ENCODE measurements at regions not wholly inside any gene's neighbourhood (a gene's known extent, or its start where the extent isn't known, plus 50 kb on each side); places are given as distances from the start of the nearest gene placed in this dataset.
"Not testable (repeated sequence)": the region's sequence is repeated elsewhere in the genome, so short reads cannot be mapped to it uniquely, and the experiment has no call there.

DNA sequence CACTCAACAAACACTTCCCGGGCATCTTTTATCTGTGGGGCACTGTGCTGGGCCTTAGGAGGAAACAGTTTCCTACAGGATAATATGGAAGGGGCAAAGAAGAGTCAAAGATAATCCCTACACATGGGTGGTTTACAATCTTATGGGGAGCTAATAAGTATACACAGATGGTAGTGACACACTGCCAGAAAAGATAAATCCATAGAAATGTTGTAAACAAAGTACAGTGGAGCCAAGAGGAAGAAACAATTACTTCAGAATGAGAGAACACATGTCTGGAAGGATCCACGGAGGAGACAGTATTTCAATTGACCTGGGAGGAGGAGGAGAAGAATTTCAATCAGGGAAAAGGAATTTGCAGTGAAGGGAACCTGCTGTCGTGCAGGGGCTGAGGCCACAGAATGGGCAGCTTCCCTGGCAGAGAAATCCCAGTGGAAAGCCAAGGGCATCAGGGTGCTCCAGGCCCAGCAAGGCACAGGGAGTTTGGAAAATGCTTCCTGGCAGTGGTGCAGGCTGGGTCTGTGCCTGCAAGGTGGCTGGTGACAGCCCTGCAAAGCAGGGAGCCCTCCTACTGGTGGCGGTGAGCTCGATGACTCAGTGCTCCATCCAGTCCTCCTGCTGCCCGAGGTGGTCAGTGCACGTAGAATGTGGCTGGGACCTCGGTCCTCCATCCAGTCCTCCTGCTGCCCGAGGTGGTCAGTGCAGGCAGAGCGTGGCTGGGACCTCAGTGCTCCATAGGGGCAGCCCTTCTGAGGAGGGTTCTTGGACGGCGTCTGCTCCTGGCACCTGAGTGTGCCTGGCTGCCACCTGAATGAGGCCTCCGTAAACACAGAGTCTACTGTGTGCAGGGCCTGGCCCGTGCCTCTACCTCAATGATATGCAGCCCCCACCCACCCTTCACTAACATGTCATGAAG, 444.3 kb upstream of the B3GAT1 start:
- no peaks in the 10 kb centered on the region for H3K4me1 Mint-ChIP-seq
- H3K27me3 Mint-ChIP-seq, result peaks cover 53% of the 10 kb centered on the region
- ATAC-seq (no peak), DNase-seq (no peak)
- H3K4me3 Mint-ChIP-seq, result no peak overlapping the region
- no peak overlapping the region for H3K27ac Mint-ChIP-seq
- no peaks in the 10 kb centered on the region for H3K9me3 ChIP-seq (ENCODE audit: control insufficient read depth, low read length, poor library complexity, severe bottlenecking)
- H3K36me3 Mint-ChIP-seq (ENCODE audit: low read depth), result no peaks in the 10 kb centered on the region

DNA sequence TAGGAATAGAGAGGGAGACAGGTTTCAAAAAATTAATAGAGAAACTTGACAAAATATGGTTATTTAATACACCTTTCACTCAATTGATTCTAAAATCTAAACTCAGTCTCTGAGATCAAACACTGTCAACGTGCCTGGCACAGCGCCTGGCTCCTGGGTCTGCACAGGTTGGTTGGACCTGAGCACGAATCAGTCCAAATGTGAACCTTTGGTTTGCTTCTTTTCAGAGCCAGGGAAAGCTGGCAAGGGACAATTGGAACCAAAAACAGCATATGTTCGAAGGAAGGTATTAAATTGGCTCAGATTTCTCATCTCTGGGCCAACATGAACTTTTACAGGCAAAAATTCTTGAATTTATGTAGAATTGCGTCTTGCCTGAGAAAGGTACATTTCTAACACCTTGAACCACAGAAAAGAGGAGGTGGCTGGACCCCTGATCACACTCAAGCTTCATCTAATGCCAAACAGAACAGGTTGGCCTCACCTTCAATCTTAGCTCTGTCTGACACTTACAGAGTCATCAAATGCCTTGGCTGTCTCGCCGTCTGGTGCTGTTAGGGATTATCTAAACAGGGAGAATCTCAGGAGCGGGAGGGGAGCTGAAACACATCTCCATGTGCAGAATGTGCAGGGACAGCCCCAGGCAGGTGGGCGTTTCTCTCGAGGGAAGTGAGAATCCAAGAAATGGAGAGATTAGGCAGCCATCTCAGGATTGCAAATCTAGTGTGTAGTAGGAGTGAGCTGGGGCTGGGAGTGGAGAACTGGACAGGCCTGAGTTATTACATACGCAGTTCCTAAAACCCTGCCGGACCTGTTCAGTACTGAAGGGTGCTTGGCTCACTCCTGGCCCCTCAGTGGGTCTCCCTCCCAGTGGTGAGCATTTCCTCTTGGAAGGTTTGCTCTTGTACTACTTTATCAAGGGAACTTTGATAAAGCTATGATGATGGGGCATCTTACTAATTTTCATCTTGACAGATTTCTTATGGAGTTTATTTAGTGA, 442.2 kb upstream of the B3GAT1 start:
- Mint-ChIP-seq H3K27ac (no peak overlapping the region), H3K27me3 (peaks cover 49% of the 10 kb centered on the region), H3K36me3 (ENCODE audit: low read depth) (no peaks in the 10 kb centered on the region), H3K4me3 (no peak overlapping the region), H3K4me1 (no peaks in the 10 kb centered on the region)
- no peak for DNase-seq
- H3K9me3 ChIP-seq (ENCODE audit: control insufficient read depth, low read length, poor library complexity, severe bottlenecking), result no peaks in the 10 kb centered on the region
- ATAC-seq, result no peak

DNA sequence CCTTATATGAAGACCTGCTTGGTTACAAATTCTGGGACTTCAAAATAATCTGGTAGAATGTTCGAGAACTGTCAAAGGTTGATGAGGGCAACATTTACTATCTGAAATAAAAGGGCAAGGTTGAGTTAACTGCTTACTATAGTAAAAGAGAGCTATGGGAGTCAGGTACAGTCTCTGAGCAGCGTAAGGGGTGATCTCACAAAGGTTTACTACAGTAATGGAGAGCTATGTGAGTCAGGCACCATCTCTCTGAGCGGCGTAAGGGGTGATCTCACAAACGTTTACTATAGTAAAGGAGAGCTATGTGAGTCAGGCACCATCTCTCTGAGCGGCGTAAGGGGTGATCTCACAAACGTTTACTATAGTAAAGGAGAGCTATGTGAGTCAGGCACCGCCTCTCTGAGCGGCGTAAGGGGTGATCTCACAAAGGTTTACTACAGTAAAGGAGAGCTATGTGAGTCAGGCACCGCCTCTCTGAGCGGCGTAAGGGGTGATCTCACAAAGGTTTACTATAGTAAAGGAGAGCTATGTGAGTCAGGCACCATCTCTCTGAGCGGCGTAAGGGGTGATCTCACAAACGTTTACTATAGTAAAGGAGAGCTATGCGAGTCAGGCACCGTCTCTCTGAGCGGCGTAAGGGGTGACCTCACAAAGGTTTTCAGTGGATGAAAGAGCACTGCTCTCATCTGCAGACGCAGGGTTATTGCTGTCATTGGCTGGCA, 439.6 kb upstream of the B3GAT1 start:
- DNase-seq; H3K27ac Mint-ChIP-seq; H3K4me3 Mint-ChIP-seq; H3K9me3 ChIP-seq (ENCODE audit: control insufficient read depth, low read length, poor library complexity, severe bottlenecking); H3K36me3 Mint-ChIP-seq (ENCODE audit: low read depth); ATAC-seq; H3K4me1 Mint-ChIP-seq: not testable (repeated sequence)
- H3K27me3 Mint-ChIP-seq, result peaks cover 45% of the 10 kb centered on the region

DNA sequence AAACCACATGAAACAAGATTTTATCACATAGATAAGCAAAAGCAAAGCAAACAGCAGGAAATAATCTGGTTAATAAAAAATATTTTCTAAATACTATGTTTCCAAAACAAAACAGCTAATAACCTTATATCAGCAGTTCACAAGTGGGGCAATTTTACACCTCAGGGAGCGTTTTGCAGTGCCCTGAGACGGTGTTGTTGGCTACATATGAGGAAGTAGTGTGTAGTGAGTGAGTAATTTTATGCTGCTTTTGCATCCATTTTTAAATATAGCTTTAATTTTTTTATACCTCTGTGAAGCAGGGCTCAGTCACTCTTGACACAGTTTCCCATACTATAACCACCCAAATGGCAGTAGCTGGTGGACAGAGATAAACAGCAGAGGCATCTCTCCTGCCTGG, 438.5 kb upstream of the B3GAT1 start:
- Mint-ChIP-seq H3K27me3 (peaks cover 38% of the 10 kb centered on the region), H3K4me1 (no peaks in the 10 kb centered on the region), H3K36me3 (ENCODE audit: low read depth) (no peaks in the 10 kb centered on the region), H3K4me3 (no peak overlapping the region), H3K27ac (no peak overlapping the region)
- DNase-seq, result no peak
- no peaks in the 10 kb centered on the region for H3K9me3 ChIP-seq (ENCODE audit: control insufficient read depth, low read length, poor library complexity, severe bottlenecking)
- ATAC-seq, result no peak

DNA sequence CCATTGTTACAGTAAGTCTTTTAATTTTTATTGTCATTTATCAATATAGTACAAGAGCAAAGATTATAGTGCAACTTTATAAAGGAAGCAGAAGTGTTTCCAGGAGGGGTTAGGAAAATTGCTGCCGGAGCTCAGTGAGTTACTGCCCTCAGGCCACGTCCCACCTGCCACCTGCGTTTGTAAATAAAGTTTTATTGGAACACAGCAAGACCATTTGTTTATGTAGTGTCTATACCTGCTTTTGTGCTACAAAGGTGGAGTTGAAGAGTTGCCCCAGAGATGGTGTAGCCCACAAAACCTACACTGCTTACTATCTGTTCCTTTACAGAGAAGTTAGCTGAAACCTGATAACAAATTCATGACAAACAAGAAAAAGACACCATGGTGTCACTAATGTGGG, 437.8 kb upstream of the B3GAT1 start:
- H3K4me3 Mint-ChIP-seq, result no peak overlapping the region
- DNase-seq, result no peak
- H3K27ac Mint-ChIP-seq, result no peak overlapping the region
- no peaks in the 10 kb centered on the region for H3K36me3 Mint-ChIP-seq (ENCODE audit: low read depth)
- peaks cover 40% of the 10 kb centered on the region for H3K27me3 Mint-ChIP-seq
- H3K9me3 ChIP-seq (ENCODE audit: control insufficient read depth, low read length, poor library complexity, severe bottlenecking), result no peaks in the 10 kb centered on the region
- ATAC-seq, result no peak
- no peaks in the 10 kb centered on the region for H3K4me1 Mint-ChIP-seq

DNA sequence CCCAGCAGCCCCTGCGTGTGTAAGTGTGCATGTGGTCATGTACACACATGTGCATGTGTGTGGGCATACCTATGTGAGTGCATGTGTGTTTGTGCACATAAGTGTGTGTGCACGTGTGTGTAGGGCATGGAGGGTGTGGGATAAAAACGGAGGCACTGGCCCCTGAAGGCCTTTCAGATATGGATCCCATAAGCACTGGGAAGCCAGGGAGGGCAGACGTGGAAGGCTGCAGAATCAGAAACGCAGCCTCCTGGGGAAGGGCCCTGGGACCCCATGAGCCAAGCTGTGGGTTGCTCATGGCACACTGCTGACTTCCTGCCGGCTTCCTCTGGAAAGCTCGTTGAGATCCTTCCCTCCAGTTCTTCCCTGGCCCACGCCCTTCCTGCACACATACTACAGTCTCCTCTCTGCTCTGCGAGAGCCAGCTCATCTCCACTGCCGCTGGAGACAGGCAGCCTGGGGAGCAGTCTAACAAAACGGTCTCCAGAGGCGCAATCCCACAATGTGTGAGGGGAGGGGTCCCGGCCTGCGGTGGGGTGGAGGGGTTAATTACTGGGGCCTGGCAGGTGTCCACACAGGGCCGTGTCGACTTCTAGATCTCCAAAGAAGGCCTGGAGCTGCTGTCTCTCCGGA, 435.2 kb upstream of the B3GAT1 start:
- Mint-ChIP-seq H3K4me3 (no peak overlapping the region), H3K27ac (no peak overlapping the region), H3K27me3 (peaks cover 42% of the 10 kb centered on the region), H3K4me1 (no peaks in the 10 kb centered on the region), H3K36me3 (ENCODE audit: low read depth) (no peaks in the 10 kb centered on the region)
- ATAC-seq, result no peak
- no peak for DNase-seq
- H3K9me3 ChIP-seq (ENCODE audit: control insufficient read depth, low read length, poor library complexity, severe bottlenecking), result no peaks in the 10 kb centered on the region

DNA sequence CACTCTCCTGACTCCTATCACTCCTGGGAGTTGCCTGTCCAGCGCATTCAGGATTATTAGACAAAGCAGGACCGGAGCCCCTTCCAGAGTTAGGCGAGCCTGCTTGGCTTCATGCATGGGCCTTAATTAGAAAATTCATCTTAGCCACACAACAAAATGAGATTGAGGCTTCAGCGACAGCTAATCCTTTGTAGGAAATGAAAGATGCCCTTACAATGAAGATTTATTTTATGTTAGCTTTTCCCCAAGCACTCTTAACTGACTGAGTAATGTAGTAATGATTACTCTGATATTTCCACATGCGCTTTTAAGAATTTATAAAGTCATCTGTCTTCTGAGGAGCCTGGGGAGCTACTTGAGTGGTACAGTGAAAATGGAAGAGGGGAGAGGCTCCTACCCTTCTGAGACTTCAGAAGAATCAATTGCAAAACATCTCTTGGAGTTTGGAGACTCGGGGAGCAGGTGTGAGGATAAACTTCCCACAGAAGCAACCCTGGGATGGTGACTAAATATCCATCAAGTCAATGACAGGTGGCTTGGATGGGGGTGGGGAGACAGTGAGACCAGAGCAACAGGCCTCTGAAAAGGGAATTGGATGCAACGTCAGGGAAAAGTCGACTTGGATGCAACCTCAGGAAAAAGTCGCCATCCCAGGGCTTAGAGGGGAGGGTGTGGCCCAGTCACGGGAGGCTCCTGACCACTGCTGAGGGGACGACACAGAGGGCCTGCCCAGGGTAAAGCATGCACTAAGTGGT, 434.5 kb upstream of the B3GAT1 start:
- ATAC-seq, result no peak
- H3K4me3 Mint-ChIP-seq, result no peak overlapping the region
- no peaks in the 10 kb centered on the region for H3K36me3 Mint-ChIP-seq (ENCODE audit: low read depth)
- peaks cover 48% of the 10 kb centered on the region for H3K27me3 Mint-ChIP-seq
- no peaks in the 10 kb centered on the region for H3K4me1 Mint-ChIP-seq
- H3K27ac Mint-ChIP-seq, result no peak overlapping the region
- H3K9me3 ChIP-seq (ENCODE audit: control insufficient read depth, low read length, poor library complexity, severe bottlenecking), result no peaks in the 10 kb centered on the region
- no peak for DNase-seq

DNA sequence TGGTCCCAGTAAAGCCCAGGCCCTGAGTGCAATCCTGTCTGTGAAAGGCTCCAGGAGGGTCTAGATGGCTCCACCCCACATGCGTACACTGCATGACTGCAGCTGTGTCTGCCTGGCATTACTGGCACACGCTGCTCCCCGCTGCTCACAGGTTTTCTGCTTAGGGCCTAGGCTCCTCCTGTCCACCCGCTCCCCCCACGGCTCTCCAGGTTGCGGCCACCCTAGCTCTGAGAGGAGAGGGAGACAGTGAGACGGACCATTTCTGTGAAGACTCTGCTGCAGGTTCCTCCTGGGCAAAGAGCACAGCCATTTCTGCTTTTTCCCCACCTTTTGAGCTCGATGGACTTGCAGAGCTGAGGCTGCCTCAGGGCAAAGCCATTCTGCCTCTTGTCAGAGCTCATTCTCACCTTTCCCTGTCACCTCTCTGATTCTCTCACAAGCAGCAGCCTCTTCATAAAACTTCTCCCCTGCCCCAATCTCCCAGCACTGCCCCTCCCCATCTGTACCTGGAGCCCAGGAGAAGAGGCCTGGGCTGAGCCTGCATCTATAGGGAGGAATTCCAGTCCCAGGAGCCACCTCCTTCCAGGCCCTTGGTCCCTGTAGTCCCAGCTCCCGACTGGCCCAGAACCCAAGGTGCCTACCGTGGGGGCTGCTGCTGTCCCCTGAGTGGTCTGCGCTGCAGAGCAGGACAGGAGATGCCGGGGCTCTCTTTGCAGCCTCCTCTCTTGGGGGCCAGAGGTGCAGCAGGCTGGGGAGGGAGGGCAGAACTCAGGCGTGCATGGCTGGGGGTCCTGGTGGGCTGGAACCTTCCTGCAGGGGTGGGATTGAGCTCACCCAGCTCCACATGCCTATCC, 433.7 kb upstream of the B3GAT1 start:
- no peak for ATAC-seq

DNA sequence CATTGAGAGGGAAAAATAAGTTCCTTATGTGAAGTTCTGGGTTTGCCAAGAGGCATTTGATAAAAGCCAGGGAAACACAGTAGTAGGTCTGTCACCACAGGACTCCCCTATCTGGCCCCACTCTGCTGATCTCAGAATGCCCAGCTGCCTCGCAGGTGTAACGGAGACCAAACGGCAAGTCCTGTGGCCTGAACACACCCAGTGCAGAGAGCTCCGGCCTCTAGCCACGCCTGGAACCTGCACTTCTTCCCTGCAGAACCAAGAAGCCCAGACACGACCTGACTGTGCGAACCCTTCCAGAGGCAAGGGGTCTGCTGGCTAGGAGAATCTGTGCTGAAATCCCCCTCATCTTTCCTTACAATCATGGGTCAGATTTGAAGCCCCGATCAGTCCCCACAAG, 432.8 kb upstream of the B3GAT1 start:
- no peak overlapping the region for H3K4me3 Mint-ChIP-seq
- DNase-seq (no peak), ATAC-seq (no peak)
- no peak overlapping the region for H3K27ac Mint-ChIP-seq
- no peaks in the 10 kb centered on the region for H3K4me1 Mint-ChIP-seq
- H3K36me3 Mint-ChIP-seq (ENCODE audit: low read depth), result peaks cover 3% of the 10 kb centered on the region
- H3K27me3 Mint-ChIP-seq, result peaks cover 57% of the 10 kb centered on the region
- no peaks in the 10 kb centered on the region for H3K9me3 ChIP-seq (ENCODE audit: control insufficient read depth, low read length, poor library complexity, severe bottlenecking)

More for the DNA sequence above, 433.7 kb upstream of the B3GAT1 start:
- Mint-ChIP-seq H3K4me1 (no peaks in the 10 kb centered on the region), H3K36me3 (ENCODE audit: low read depth) (no peaks in the 10 kb centered on the region), H3K4me3 (no peak overlapping the region), H3K27me3 (peaks cover 56% of the 10 kb centered on the region), H3K27ac (no peak overlapping the region)
- no peaks in the 10 kb centered on the region for H3K9me3 ChIP-seq (ENCODE audit: control insufficient read depth, low read length, poor library complexity, severe bottlenecking)
- DNase-seq, result no peak

DNA sequence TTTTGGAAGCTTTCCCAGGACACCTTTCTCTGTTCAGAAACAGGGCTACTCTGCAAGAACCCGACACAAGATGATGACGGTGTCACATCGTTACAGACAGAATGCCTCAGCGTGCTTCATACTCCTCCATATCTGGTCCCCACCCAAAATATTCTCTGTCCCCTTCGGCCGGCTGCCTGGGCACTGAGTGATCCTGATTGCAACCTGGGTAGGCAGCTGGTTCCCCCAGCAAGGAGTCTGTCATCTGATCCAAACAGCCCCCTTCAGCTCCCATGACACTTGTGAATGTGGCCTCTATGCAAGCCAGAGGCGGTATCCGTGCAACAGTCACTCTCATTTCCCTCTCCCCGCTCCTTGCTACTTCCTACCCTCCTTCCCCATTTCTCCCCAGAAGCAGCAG, 431.7 kb upstream of the B3GAT1 start:
- Mint-ChIP-seq H3K36me3 (ENCODE audit: low read depth) (peaks cover 3% of the 10 kb centered on the region), H3K4me3 (no peak overlapping the region), H3K27me3 (peaks cover 56% of the 10 kb centered on the region), H3K27ac (no peak overlapping the region), H3K4me1 (peaks cover 2% of the 10 kb centered on the region)
- H3K9me3 ChIP-seq (ENCODE audit: control insufficient read depth, low read length, poor library complexity, severe bottlenecking), result no peaks in the 10 kb centered on the region
- ATAC-seq (no peak), DNase-seq (no peak)

DNA sequence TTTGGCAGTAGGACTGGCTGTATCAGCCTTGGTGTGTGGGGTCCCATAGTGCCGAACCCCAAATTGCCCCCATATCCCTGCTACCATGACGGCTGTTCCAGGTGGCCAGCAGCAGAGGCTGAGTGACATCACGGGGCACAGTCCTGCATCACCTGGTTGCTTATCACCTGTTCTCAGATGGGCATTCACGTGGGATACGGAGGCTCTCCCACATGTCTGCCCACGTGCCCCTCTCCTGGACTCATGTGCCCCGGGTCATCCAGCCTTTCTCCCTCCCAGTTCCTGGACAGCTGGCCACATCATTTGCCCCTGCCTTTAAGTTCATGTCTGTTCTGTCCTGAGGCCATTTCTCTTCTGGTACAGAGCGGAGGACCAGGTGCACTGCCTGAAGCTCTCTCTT, 431.0 kb upstream of the B3GAT1 start:
- no peak overlapping the region for H3K27ac Mint-ChIP-seq
- peaks cover 56% of the 10 kb centered on the region for H3K27me3 Mint-ChIP-seq
- ATAC-seq (no peak), DNase-seq (no peak)
- peaks cover 3% of the 10 kb centered on the region for H3K36me3 Mint-ChIP-seq (ENCODE audit: low read depth)
- H3K9me3 ChIP-seq (ENCODE audit: control insufficient read depth, low read length, poor library complexity, severe bottlenecking), result no peaks in the 10 kb centered on the region
- peaks cover 2% of the 10 kb centered on the region for H3K4me1 Mint-ChIP-seq
- H3K4me3 Mint-ChIP-seq, result no peak overlapping the region

Measured in T-helper 17 cell (primary cell).